ENCODE measurements at regions not wholly inside any gene's neighbourhood (a gene's known extent, or its start where the extent isn't known, plus 50 kb on each side); places are given as distances from the start of the nearest gene placed in this dataset.

DNA sequence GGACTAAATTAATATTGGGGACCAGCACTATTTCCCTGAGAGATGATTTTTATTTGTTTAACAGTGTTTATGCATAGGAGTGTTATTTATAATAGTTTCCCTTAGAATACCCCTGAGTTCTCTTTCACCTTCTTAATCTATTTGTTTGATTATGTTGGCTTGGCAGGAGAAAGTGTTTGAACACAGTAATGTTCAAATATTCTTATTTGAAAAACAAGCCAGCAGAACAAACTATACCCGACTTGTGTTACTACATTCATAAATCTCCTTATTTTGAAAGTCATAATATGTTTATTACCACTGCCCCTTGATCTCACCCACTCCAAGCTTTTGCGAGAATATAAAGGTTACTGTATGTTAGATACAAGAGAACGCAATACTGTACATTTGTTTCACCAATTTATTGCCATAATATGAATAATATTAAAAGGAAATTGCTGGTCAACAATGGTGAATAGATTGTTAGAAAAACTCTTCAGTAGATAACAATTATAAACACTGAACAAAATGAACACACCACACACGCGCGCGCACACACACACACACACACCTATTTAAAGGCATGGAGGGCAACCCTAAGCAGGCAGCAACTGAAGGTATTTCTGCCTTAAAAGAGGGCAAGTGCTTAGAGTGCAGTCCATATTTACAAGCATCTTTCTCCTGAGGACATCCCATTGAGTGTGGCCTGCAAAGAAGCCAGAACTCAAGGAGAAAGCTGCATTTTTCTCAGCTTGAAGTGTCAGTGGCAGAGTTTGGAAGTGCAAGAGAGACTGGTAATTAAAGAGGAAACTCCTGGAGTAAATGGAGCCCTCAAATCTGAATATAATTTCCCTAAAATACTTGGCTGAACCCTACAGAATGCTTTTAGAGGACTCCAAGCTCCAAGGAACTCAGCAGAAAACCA, 279.4 kb upstream of the MAN1A1 start:
- no peaks in the 10 kb centered on the region for H4K20me1 ChIP-seq (ENCODE audit: control insufficient read depth, extremely low read depth, insufficient read depth, low read length)
- H3K9me1 ChIP-seq (ENCODE audit: control insufficient read depth, extremely low read depth, insufficient read depth, low read length), result peaks cover 2% of the 10 kb centered on the region
- H3K9ac ChIP-seq (ENCODE audit: control insufficient read depth, extremely low read depth, insufficient read depth, low read length), result no peak overlapping the region
- H3K9me3 ChIP-seq (ENCODE audit: control insufficient read depth, low read depth, low read length), result no peaks in the 10 kb centered on the region
- no peak overlapping the region for H3K4me3 ChIP-seq (ENCODE audit: control insufficient read depth in 2 of 3, extremely low read depth in 1 of 3, insufficient read depth in 2 of 3, low read depth in 1 of 3, low read length in 3 of 3)
- H3K36me3 ChIP-seq (ENCODE audit: control insufficient read depth in 2 of 2, extremely low read depth in 1 of 2, insufficient read depth in 2 of 2, low read length in 2 of 2), result no peaks in the 10 kb centered on the region
- FAIRE-seq, result peak; percentile 41
- H3K4me1 ChIP-seq (ENCODE audit: control insufficient read depth, extremely low read depth, insufficient read depth, low read length), result peaks cover 20% of the 10 kb centered on the region
- H3K79me2 ChIP-seq (ENCODE audit: control insufficient read depth, insufficient read depth, low read length), result no peaks in the 10 kb centered on the region
- no peak for DNase-seq (ENCODE audit: low read depth, low spot score)
- H2AFZ ChIP-seq (ENCODE audit: control insufficient read depth, low read length), result peak overlapping the region; percentile 22
- H3K27ac ChIP-seq (ENCODE audit: control insufficient read depth, insufficient read depth, low read length), result peak overlapping the region; percentile 83
- TF ChIP-seq, protein P1, sequence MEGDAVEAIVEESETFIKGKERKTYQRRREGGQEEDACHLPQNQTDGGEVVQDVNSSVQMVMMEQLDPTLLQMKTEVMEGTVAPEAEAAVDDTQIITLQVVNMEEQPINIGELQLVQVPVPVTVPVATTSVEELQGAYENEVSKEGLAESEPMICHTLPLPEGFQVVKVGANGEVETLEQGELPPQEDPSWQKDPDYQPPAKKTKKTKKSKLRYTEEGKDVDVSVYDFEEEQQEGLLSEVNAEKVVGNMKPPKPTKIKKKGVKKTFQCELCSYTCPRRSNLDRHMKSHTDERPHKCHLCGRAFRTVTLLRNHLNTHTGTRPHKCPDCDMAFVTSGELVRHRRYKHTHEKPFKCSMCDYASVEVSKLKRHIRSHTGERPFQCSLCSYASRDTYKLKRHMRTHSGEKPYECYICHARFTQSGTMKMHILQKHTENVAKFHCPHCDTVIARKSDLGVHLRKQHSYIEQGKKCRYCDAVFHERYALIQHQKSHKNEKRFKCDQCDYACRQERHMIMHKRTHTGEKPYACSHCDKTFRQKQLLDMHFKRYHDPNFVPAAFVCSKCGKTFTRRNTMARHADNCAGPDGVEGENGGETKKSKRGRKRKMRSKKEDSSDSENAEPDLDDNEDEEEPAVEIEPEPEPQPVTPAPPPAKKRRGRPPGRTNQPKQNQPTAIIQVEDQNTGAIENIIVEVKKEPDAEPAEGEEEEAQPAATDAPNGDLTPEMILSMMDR (optimal IDR thresholded peaks at IDR 0.05 in 1 of 3, IDR thresholded peaks at IDR 0.05 in 1 of 3, conservative IDR thresholded peaks at IDR 0.05 in 1 of 3; ENCODE audit: extremely low read depth in 1 of 3, insufficient read depth in 2 of 3, low read length in 3 of 3), result peak in 2 of 3 experiments; percentile 21 to 27
- TF ChIP-seq EZH2 (IDR thresholded peaks at IDR 0.05; ENCODE audit: low read length), result no peak
- dilution Hi-C loops (cut with MboI; ENCODE audit: extremely low pct_ligation_motif_present, low sequenced_read_pairs), result no loop called here
- H3K27me3 ChIP-seq (ENCODE audit: control insufficient read depth, extremely low read depth, insufficient read depth, low read length), result no peaks in the 10 kb centered on the region
- H3K4me2 ChIP-seq (ENCODE audit: control insufficient read depth, extremely low read depth, insufficient read depth, low read depth, low read length), result peak overlapping the region; percentile 51

DNA sequence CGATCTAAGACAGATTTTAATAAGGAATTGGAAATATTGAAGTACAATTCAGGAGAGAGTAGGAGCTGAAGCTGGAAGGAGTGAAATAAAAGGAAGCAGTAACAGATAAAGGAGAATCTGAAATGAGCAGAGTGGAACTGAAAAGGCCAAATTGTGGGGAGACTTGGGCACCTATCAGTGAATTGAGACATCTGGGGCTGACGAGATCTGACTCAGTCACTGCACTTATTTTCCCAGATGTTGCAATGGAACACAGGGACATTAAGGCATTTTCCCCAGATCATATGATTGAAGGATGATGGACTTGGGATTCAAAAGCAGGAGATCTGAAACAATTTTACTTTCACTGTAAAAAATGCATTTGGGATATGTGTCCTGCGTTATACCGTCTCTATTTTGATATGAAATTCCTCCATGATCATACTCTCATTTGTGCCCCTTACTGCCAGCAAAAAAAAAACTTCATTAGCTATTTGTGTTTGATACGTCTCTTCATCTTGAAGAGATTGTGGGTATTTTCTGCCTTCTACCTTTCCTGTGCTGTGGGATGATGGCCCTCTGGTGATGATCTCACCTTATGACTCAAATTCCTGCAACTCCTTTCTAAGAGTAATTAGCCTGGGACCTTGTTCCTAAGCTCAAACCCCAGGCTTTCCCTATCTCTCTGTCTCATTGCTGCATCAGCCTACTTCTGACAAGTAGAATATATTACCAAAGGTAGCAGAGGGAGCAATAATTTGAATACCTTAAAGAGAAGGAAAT, 278.5 kb upstream of the MAN1A1 start:
- Histone ChIP-seq H3K36me3 (ENCODE audit: control insufficient read depth in 2 of 2, extremely low read depth in 1 of 2, insufficient read depth in 2 of 2, low read length in 2 of 2) (no peaks in the 10 kb centered on the region), H2AFZ (ENCODE audit: control insufficient read depth, low read length) (peak overlapping the region; percentile 74), H3K9ac (ENCODE audit: control insufficient read depth, extremely low read depth, insufficient read depth, low read length) (peak overlapping the region; percentile 40), H3K9me1 (ENCODE audit: control insufficient read depth, extremely low read depth, insufficient read depth, low read length) (peaks cover 2% of the 10 kb centered on the region), H3K4me1 (ENCODE audit: control insufficient read depth, extremely low read depth, insufficient read depth, low read length) (peaks cover 20% of the 10 kb centered on the region), H3K4me3 (ENCODE audit: control insufficient read depth in 2 of 3, extremely low read depth in 1 of 3, insufficient read depth in 2 of 3, low read depth in 1 of 3, low read length in 3 of 3) (peak overlapping the region in 1 of 3 experiments; percentile 4), H3K27ac (ENCODE audit: control insufficient read depth, insufficient read depth, low read length) (peak overlapping the region; percentile 83), H3K9me3 (ENCODE audit: control insufficient read depth, low read depth, low read length) (no peaks in the 10 kb centered on the region), H3K27me3 (ENCODE audit: control insufficient read depth, extremely low read depth, insufficient read depth, low read length) (no peaks in the 10 kb centered on the region), H3K79me2 (ENCODE audit: control insufficient read depth, insufficient read depth, low read length) (no peaks in the 10 kb centered on the region), H4K20me1 (ENCODE audit: control insufficient read depth, extremely low read depth, insufficient read depth, low read length) (no peaks in the 10 kb centered on the region), H3K4me2 (ENCODE audit: control insufficient read depth, extremely low read depth, insufficient read depth, low read depth, low read length) (peak overlapping the region; percentile 51)
- DNase-seq (ENCODE audit: low read depth, low spot score), result peak; percentile 59
- dilution Hi-C loops (cut with MboI; ENCODE audit: extremely low pct_ligation_motif_present, low sequenced_read_pairs), result no loop called here
- TF ChIP-seq, protein P1 (optimal IDR thresholded peaks at IDR 0.05 in 1 of 3, IDR thresholded peaks at IDR 0.05 in 1 of 3, conservative IDR thresholded peaks at IDR 0.05 in 1 of 3; ENCODE audit: extremely low read depth in 1 of 3, insufficient read depth in 2 of 3, low read length in 3 of 3), result peak in 1 of 3 experiments; percentile 49
- no peak for TF ChIP-seq EZH2 (IDR thresholded peaks at IDR 0.05; ENCODE audit: low read length)
- peak; percentile 98 for FAIRE-seq

Measured in keratinocyte (primary cell).